Fibroblast of upper back skin (primary cell): ENCODE measurements at regions not wholly inside any gene's neighbourhood (a gene's known extent, or its start where the extent isn't known, plus 50 kb on each side); places are given as distances from the start of the nearest gene placed in this dataset.
"Not testable (repeated sequence)": the region's sequence is repeated elsewhere in the genome, so short reads cannot be mapped to it uniquely, and the experiment has no call there.

Experiments
- DNase-seq: peaks from one replicate; pipeline ENCODE4 v3.0.0-alpha.2; 2013

- no peak for DNase-seq
Measured at GRCh38 chr16:26511463-26511862, 555.3 kb upstream of the C16orf82 start.

- no peak for DNase-seq
Measured at GRCh38 chr16:26521626-26522025, 545.1 kb upstream of the C16orf82 start.

GRCh38 chr16:26524281-26524680, 542.4 kb upstream of the C16orf82 start:
- no peak for DNase-seq

GRCh38 chr16:26524846-26525245, 541.9 kb upstream of the C16orf82 start:
- DNase-seq = no peak

GRCh38 chr16:26525856-26526255, 540.9 kb upstream of the C16orf82 start:
- no peak for DNase-seq

- DNase-seq = no peak
Measured at GRCh38 chr16:26526633-26527032, 540.1 kb upstream of the C16orf82 start.

- no peak for DNase-seq
Measured at GRCh38 chr16:26530584-26531289, 536.0 kb upstream of the C16orf82 start.

- no peak for DNase-seq
Measured at GRCh38 chr16:26531290-26531730, 535.4 kb upstream of the C16orf82 start.

- no peak for DNase-seq
Measured at GRCh38 chr16:26532456-26532855, 534.3 kb upstream of the C16orf82 start.

- DNase-seq = no peak
Measured at GRCh38 chr16:26542198-26542597, 524.5 kb upstream of the C16orf82 start.

GRCh38 chr16:26546573-26546972, 520.2 kb upstream of the C16orf82 start:
- DNase-seq = no peak

- DNase-seq = no peak
Measured at GRCh38 chr16:26547681-26548080, 519.0 kb upstream of the C16orf82 start.

GRCh38 chr16:26550111-26550610, 516.6 kb upstream of the C16orf82 start:
- no peak for DNase-seq

GRCh38 chr16:26554030-26554429, 512.7 kb upstream of the C16orf82 start:
- no peak for DNase-seq

GRCh38 chr16:26561303-26561702, 505.4 kb upstream of the C16orf82 start:
- no peak for DNase-seq

- DNase-seq = no peak
Measured at GRCh38 chr16:26563018-26563417, 503.7 kb upstream of the C16orf82 start.

- DNase-seq = no peak
Measured at GRCh38 chr16:26567356-26567755, 499.4 kb upstream of the C16orf82 start.

- no peak for DNase-seq
Measured at GRCh38 chr16:26569793-26570192, 496.9 kb upstream of the C16orf82 start.

GRCh38 chr16:26578748-26579147, 488.0 kb upstream of the C16orf82 start:
- no peak for DNase-seq

- no peak for DNase-seq
Measured at GRCh38 chr16:26583803-26584202, 482.9 kb upstream of the C16orf82 start.

GRCh38 chr16:26593700-26594099, 473.0 kb upstream of the C16orf82 start:
- DNase-seq = no peak

GRCh38 chr16:26594666-26595065, 472.1 kb upstream of the C16orf82 start:
- no peak for DNase-seq

GRCh38 chr16:26595199-26595598, 471.5 kb upstream of the C16orf82 start:
- DNase-seq = no peak

GRCh38 chr16:26596033-26596432, 470.7 kb upstream of the C16orf82 start:
- DNase-seq = not testable (repeated sequence)

- no peak for DNase-seq
Measured at GRCh38 chr16:26598061-26598460, 468.7 kb upstream of the C16orf82 start.
